Neural cell (in vitro differentiated cells): ENCODE measurements at regions not wholly inside any gene's neighbourhood (a gene's known extent, or its start where the extent isn't known, plus 50 kb on each side); places are given as distances from the start of the nearest gene placed in this dataset.

Experiments
- EP300 ChIP-seq: fragments of 450-650 bp; conservative IDR thresholded peaks from 2 replicates; pipeline ENCODE4 v1.6.1; 2014; ENCODE audit warnings: antibody characterized with exemption, mild to moderate bottlenecking, moderate library complexity; ENCODE audit not compliant: poor library complexity, severe bottlenecking
- MXI1 ChIP-seq: fragments of 450-650 bp; conservative IDR thresholded peaks from 2 replicates; pipeline ENCODE4 v1.6.1; 2014; ENCODE audit warnings: antibody characterized with exemption, mild to moderate bottlenecking; ENCODE audit not compliant: poor library complexity, severe bottlenecking
- POLR2AphosphoS5 ChIP-seq: IDR thresholded peaks from 2 replicates; pipeline ENCODE4 v1.6.1; 2012
- TF ChIP-seq, protein P1 (sequence below): fragments of 450-650 bp; IDR thresholded peaks from 2 replicates; pipeline ENCODE4 v1.5.1; 2014; ENCODE audit warnings: antibody characterized with exemption, mild to moderate bottlenecking, moderate library complexity; ENCODE audit not compliant: poor library complexity, severe bottlenecking
- TF ChIP-seq, protein P2 (sequence below): IDR thresholded peaks from 2 replicates; pipeline ENCODE4 v1.6.1; 2012; ENCODE audit warnings: borderline replicate concordance

DNA sequence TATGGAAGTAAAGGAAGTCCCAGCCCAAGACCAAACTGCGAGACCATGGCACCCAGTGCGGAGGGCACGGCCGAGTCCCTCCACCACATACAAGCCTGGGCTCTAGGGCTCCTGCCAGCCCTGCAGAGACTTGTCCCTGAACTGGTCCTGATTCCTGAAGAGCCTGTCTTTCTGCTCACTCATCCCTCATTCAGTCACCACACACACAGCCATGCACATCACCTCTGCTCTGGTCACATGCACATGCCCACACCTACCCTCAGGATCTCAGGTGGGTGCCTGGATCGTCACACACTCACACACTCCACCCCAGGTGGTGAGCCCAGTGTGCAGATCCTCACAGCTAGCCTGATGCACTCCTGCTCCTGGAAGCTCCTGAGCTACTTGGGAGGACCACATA lies 71.4 kb upstream of the LAPTM4A start:
- TF ChIP-seq EP300 (no peak), MXI1 (no peak), POLR2AphosphoS5 (no peak)
- TF ChIP-seq, protein P1, sequence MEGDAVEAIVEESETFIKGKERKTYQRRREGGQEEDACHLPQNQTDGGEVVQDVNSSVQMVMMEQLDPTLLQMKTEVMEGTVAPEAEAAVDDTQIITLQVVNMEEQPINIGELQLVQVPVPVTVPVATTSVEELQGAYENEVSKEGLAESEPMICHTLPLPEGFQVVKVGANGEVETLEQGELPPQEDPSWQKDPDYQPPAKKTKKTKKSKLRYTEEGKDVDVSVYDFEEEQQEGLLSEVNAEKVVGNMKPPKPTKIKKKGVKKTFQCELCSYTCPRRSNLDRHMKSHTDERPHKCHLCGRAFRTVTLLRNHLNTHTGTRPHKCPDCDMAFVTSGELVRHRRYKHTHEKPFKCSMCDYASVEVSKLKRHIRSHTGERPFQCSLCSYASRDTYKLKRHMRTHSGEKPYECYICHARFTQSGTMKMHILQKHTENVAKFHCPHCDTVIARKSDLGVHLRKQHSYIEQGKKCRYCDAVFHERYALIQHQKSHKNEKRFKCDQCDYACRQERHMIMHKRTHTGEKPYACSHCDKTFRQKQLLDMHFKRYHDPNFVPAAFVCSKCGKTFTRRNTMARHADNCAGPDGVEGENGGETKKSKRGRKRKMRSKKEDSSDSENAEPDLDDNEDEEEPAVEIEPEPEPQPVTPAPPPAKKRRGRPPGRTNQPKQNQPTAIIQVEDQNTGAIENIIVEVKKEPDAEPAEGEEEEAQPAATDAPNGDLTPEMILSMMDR, result no peak
- TF ChIP-seq, protein P2, sequence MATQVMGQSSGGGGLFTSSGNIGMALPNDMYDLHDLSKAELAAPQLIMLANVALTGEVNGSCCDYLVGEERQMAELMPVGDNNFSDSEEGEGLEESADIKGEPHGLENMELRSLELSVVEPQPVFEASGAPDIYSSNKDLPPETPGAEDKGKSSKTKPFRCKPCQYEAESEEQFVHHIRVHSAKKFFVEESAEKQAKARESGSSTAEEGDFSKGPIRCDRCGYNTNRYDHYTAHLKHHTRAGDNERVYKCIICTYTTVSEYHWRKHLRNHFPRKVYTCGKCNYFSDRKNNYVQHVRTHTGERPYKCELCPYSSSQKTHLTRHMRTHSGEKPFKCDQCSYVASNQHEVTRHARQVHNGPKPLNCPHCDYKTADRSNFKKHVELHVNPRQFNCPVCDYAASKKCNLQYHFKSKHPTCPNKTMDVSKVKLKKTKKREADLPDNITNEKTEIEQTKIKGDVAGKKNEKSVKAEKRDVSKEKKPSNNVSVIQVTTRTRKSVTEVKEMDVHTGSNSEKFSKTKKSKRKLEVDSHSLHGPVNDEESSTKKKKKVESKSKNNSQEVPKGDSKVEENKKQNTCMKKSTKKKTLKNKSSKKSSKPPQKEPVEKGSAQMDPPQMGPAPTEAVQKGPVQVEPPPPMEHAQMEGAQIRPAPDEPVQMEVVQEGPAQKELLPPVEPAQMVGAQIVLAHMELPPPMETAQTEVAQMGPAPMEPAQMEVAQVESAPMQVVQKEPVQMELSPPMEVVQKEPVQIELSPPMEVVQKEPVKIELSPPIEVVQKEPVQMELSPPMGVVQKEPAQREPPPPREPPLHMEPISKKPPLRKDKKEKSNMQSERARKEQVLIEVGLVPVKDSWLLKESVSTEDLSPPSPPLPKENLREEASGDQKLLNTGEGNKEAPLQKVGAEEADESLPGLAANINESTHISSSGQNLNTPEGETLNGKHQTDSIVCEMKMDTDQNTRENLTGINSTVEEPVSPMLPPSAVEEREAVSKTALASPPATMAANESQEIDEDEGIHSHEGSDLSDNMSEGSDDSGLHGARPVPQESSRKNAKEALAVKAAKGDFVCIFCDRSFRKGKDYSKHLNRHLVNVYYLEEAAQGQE, result no peak
